B cell (primary cell): ENCODE measurements at regions not wholly inside any gene's neighbourhood (a gene's known extent, or its start where the extent isn't known, plus 50 kb on each side); places are given as distances from the start of the nearest gene placed in this dataset.

Experiments used
- CTCF ChIP-seq: fragments of 200-600 bp; IDR thresholded peaks from one replicate; pipeline ENCODE4 v1.8.0; 2022; ENCODE audit warnings: antibody characterized with exemption, mild to moderate bottlenecking
- EZH2 ChIP-seq: IDR thresholded peaks from 2 replicates; pipeline ENCODE4 v1.6.1; 2012; ENCODE audit warnings: borderline replicate concordance, low read depth, mild to moderate bottlenecking, moderate library complexity, low read length; ENCODE audit not compliant: insufficient read depth, poor library complexity, severe bottlenecking

DNA sequence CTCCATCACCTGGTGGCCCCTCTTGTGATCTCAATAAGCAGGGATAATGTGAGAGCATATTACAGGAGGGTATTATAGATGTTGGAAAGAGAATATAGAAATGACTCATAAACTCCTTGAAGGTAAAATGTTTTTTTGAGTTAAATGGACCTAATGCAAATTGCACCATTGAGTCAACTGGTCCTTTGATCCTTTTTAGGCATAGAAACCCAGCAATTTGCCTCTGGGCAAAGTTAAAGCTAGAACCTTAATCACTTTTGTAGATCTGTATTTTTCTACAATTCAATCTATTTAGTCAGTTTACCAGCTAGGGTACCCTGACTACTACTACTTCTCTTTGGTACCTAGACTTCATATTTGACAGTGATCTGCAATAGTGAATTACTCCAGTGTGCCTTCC lies 71.8 kb upstream of the RNF152 start:
- TF ChIP-seq CTCF (no peak), EZH2 (no peak)
